ENCODE measurements at regions not wholly inside any gene's neighbourhood (a gene's known extent, or its start where the extent isn't known, plus 50 kb on each side); places are given as distances from the start of the nearest gene placed in this dataset.

DNA sequence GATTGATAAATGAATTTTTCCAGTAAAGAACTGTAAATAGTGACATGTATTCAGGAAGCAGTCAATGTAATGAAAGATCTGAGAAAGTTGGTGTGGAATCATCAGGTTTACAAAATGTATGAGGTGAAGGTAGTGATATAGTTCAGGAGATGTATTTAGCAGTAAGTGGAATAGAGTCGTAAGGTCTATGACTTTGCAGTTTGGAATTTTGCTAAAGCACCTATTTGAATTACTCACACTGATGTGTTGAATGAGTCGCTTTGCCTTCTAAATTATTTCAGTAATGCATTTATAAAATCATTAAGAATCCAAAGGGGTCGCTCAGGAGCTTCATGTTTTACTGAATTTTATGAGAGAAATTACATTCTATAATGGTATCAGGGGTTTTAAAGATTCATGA is 713.7 kb downstream of the DSC3 start:
- TF ChIP-seq, protein P1, sequence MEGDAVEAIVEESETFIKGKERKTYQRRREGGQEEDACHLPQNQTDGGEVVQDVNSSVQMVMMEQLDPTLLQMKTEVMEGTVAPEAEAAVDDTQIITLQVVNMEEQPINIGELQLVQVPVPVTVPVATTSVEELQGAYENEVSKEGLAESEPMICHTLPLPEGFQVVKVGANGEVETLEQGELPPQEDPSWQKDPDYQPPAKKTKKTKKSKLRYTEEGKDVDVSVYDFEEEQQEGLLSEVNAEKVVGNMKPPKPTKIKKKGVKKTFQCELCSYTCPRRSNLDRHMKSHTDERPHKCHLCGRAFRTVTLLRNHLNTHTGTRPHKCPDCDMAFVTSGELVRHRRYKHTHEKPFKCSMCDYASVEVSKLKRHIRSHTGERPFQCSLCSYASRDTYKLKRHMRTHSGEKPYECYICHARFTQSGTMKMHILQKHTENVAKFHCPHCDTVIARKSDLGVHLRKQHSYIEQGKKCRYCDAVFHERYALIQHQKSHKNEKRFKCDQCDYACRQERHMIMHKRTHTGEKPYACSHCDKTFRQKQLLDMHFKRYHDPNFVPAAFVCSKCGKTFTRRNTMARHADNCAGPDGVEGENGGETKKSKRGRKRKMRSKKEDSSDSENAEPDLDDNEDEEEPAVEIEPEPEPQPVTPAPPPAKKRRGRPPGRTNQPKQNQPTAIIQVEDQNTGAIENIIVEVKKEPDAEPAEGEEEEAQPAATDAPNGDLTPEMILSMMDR (IDR thresholded peaks at IDR 0.05; ENCODE audit: low read depth, low read length, poor library complexity, severe bottlenecking), result no peak
- TF ChIP-seq EZH2phosphoT487 (IDR thresholded peaks at IDR 0.05; ENCODE audit: borderline replicate concordance, low read length), result no peak

All from DOHH2 (cell line).